GM21367 (cell line): ENCODE measurements at regions not wholly inside any gene's neighbourhood (a gene's known extent, or its start where the extent isn't known, plus 50 kb on each side); places are given as distances from the start of the nearest gene placed in this dataset.

ENCODE experiments used
- ATAC-seq: cut with Tn5 transposase; IDR thresholded peaks from one replicate; pipeline ENCODE4 v1.9.1; 2021; ENCODE audit not compliant: unreplicated experiment

DNA sequence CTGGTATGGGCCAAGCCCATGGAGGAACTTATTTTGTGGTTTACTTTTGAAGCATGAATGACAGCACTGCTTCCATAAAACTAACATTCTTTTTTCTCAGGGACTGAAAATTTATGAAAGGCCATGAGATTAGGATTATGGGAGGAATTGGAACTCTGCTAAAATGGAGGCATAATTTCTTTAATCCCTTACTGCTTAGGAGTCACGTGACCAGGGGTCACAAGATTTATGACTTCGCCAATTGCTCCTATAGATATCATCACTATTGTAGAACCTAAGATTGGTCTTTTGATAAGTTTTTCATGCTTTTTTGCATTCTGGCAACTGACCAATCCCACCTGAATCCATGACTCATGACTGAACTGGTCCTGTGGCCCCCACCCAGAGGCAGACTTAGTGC is 495.7 kb upstream of the VRK2 start:
- ATAC-seq: no peak

GRCh38 chr2:57552885-57553284 is 493.7 kb upstream of the VRK2 start:
- ATAC-seq: no peak

DNA sequence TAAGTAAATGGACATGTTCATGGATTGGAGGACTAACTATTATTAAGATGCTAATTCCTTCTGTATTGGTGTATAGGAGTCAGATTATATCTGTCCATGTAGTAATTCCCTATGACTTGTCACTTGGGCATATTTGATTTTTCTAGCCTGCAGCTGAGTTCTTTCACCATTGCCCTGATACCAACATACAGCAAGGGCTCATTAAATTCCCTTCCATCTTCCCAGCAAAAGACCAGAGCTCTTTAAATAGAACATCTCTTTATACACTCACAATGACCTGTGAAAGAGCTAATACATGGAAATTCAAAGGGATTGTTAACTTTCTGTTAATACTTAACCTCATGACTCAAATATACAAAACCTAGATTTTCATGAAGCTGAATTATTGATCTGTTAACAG is 492.3 kb upstream of the VRK2 start:
- ATAC-seq: no peak

- ATAC-seq: no peak
Measured at GRCh38 chr2:57558312-57558711, 488.3 kb upstream of the VRK2 start.

DNA sequence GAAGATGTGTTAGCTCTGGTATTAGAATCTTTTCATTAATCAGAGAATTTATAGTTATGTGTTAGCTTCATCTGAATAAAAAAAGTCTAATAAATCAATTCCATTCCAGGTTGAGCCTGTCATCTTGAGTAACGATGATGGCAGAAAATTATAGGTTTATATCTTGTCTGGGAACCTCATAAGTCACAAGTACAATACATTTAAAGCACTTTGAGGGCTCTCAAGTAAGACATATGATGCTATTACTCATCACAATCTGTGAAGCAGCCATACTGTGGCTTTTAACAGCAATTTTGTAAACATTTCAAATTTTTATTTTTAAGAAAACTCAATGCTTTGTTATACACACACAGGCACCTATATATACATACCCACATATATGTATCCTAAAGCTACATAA is 484.1 kb upstream of the VRK2 start:
- ATAC-seq: no peak

DNA sequence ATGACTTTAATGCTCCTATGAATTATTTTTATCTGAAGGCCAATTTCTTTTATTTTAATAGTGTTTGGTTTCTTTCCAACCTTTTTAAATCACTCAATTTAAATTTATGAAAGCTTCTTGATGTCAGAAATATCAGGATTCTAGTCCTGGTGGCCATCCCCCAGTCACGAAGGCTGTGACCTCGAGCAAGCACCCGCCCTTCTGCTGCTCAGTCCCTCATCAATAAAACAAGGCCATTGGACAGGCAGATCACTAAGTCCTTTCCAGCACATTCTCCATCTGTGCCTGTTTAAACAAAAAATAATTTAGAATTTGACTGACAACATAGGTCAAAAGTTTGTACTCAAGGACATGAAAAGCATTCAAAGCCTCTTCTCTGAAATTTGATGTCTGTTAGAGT is 483.6 kb upstream of the VRK2 start:
- ATAC-seq: no peak

DNA sequence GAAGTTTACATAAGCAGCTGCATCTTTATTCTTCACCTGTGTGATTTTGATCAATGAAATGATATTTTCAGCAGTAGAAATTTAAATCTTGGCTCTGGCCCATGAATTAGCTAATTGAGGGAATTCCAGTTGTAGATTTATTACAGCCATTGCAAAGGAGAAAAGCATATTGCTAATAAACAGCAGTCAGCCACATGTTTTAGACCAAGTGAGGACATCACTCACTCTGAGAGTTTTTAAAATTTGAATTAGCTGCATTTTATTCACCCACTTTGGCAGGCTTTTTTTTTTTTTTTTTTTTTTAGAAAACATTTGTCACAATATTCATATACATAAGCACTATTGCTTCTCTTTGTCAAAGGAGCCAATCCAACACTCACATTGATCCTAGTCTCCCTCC is 479.4 kb upstream of the VRK2 start:
- no peak for ATAC-seq

- no peak for ATAC-seq
Measured at GRCh38 chr2:57569396-57569795, 477.2 kb upstream of the VRK2 start.

- ATAC-seq: no peak
Measured at GRCh38 chr2:57570961-57571360, 475.6 kb upstream of the VRK2 start.

- no peak for ATAC-seq
Measured at GRCh38 chr2:57575700-57576268, 470.8 kb upstream of the VRK2 start.

DNA sequence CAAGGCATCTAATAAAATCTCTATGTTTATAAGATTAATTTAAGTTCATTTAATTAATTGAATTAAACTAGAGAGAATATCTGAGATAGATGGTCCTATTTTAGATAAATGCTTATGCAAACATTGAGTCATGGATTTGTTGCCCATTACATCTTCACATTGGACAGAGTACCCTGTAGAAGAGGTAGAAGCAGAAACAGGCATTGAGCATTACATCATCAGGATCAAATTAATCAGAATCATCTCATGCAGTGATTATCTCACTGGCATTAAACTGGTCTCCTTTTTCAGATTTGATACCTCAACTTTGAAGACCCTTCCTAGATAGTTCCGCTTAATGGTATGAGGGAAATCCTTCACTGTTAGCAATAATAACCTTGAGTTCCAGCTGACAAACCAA is 469.6 kb upstream of the VRK2 start:
- ATAC-seq: no peak

DNA sequence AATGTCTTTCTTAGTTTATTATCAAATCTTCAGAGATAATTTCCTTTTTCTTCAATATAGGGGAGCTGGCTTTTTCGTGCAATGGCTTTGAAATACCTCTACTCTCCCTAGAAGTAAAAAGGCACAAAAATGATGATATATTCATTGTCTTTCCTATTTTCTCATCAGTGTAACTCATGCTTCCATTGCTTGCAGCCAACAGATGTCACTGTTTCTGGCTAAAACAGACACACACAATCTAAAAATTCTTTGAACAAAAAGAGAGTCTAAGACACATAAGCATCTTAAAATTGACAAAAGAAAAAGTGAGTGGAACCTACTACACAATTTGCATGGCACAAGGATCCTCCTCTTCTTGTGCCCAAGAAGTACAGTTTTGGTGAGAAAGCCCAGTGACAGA is 448.7 kb upstream of the VRK2 start:
- ATAC-seq: no peak

DNA sequence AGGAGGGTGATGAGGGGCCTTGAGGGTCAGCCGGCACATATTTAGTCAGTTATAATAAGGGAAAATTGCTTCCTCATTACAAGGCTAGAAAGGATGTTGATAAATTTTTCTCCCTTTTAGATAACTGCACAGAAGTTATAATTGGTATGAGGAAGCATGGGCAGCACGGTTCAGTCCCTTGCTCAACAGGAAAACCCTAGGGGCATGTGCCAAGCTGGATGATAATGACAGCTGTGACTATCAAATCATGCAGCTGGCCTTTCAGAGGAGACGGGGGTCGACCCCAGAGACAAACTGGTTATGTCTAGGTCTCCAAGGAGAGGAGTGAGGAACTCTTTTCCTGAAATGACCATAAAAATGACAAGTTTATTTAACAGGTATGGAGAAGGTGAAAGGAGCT is 448.1 kb upstream of the VRK2 start:
- ATAC-seq: no peak

GRCh38 chr2:57602733-57603132 is 443.9 kb upstream of the VRK2 start:
- ATAC-seq: no peak

- ATAC-seq: no peak
Measured at GRCh38 chr2:57614988-57615387, 431.6 kb upstream of the VRK2 start.

- no peak for ATAC-seq
Measured at GRCh38 chr2:57615855-57616556, 430.6 kb upstream of the VRK2 start.

GRCh38 chr2:57617318-57617717 is 429.3 kb upstream of the VRK2 start:
- ATAC-seq: no peak

GRCh38 chr2:57621122-57621663 is 425.4 kb upstream of the VRK2 start:
- no peak for ATAC-seq

DNA sequence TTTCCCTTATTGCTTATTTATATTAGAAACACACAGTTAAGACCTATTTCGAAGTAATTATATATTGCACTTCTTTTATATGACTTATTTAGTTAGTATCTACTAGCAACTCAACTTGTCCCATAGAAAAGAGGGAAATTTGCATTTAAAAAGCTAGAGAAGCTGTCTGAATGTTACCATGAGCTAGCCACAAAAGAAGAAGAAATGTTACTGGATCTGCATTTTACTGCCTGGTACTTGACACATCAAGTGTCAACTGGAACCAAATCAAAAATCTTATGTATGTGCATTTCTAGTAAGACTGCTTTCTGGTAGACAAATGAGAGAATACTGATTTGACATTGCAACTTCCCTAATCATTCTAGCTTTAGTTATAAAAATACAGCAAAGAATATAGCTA is 424.6 kb upstream of the VRK2 start:
- ATAC-seq: no peak

DNA sequence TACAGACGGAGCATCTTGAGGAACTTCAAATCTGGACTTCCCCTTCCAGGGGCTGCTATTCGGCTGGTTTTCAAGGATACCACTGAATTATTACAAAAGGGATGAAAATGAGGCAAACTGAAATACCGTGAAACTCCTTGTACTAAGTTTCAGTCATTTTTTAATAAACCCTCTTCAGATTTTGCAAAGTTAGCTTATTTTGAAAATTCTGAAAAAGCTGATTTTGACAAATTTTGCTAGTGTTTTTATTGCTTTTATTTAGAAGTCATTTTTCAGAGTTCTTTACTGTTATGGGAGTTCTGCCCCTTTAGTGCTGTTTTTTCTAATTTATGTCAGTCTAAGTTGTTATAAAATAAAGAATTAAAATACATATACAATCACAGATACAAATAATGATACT is 390.4 kb upstream of the VRK2 start:
- no peak for ATAC-seq

DNA sequence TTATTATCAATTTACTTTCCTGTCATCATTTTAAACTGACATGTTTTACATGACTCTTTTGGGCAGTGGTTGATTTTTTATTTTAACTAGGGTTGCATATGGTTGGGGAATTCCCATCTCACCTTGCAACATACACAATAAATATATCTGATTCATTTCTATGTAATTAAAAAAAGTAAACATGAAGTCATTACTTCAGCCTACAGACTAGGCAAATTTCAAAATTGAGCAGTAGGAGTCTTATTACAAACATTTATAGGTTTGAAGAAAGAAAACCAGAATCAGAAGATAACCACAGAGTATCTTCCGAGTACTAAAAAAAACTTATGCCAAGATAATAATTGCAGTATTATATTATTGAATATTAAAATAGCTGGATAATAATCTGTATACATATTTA is 377.0 kb upstream of the VRK2 start:
- no peak for ATAC-seq

- ATAC-seq: no peak
Measured at GRCh38 chr2:57674025-57674424, 372.6 kb upstream of the VRK2 start.

GRCh38 chr2:57674743-57675142 is 371.9 kb upstream of the VRK2 start:
- ATAC-seq: no peak
